ENCODE measurements at regions not wholly inside any gene's neighbourhood (a gene's known extent, or its start where the extent isn't known, plus 50 kb on each side); places are given as distances from the start of the nearest gene placed in this dataset.

- no peaks in the 10 kb centered on the region for H3K27me3 Mint-ChIP-seq
- no peak overlapping the region for H3K4me3 Mint-ChIP-seq
- H3K36me3 Mint-ChIP-seq (ENCODE audit: low read depth) = no peaks in the 10 kb centered on the region
- H3K9me3 Mint-ChIP-seq = peaks cover 3% of the 10 kb centered on the region
- TF ChIP-seq, protein P1, sequence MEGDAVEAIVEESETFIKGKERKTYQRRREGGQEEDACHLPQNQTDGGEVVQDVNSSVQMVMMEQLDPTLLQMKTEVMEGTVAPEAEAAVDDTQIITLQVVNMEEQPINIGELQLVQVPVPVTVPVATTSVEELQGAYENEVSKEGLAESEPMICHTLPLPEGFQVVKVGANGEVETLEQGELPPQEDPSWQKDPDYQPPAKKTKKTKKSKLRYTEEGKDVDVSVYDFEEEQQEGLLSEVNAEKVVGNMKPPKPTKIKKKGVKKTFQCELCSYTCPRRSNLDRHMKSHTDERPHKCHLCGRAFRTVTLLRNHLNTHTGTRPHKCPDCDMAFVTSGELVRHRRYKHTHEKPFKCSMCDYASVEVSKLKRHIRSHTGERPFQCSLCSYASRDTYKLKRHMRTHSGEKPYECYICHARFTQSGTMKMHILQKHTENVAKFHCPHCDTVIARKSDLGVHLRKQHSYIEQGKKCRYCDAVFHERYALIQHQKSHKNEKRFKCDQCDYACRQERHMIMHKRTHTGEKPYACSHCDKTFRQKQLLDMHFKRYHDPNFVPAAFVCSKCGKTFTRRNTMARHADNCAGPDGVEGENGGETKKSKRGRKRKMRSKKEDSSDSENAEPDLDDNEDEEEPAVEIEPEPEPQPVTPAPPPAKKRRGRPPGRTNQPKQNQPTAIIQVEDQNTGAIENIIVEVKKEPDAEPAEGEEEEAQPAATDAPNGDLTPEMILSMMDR (IDR thresholded peaks at IDR 0.05) = no peak
- Histone ChIP-seq H3K36me3 (ENCODE audit: insufficient read depth, low read length) (no peaks in the 10 kb centered on the region), H3K9me3 (ENCODE audit: control insufficient read depth in 1 of 2, insufficient read depth in 1 of 2, low read length in 2 of 2) (peaks cover 0 to 7% of the 10 kb centered on the region in 2 experiments), H3K4me1 (ENCODE audit: insufficient read depth, low read length) (no peaks in the 10 kb centered on the region), H3K27me3 (ENCODE audit: control insufficient read depth in 1 of 2, insufficient read depth in 2 of 2, low read length in 2 of 2) (no peaks in the 10 kb centered on the region), H3K27ac (ENCODE audit: low read depth in 1 of 2, low read length in 2 of 2) (no peak overlapping the region), H3K4me3 (ENCODE audit: low read length) (no peak overlapping the region)
- H3K4me1 Mint-ChIP-seq (ENCODE audit: low read depth) = no peaks in the 10 kb centered on the region
- ChIA-PET CTCF (no interaction called here), POLR2A (no interaction called here)
- intact Hi-C loops (cut with DNase I, micrococcal nuclease) = no loop called here
- DNase-seq = no peak
- H3K27ac Mint-ChIP-seq = no peak overlapping the region
- ATAC-seq (ENCODE audit: poor library complexity) = no peak
Observed at GRCh38 chr15:47139965-47140364, 577.3 kb upstream of the SEMA6D start.

DNA sequence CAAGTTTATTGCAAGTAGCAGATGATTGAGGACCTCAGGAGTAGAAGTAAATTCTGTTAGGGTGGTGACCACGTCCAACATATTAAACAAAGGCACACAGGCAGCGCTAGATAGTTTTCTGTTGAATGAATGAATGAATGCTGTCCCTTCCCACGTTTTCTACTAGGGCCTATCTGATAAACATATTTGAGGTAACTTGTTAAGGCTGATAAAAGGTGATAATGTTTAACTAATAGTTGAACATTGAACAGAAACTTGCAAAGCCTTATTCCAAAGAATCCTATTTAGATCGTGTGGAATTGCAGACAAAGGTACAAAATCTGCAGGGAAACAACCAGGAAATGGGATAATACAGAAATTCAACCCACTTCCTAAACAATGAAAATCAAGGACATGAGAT is 559.5 kb upstream of the SEMA6D start:
- peaks cover 2% of the 10 kb centered on the region for H3K9me3 Mint-ChIP-seq
- H3K4me3 ChIP-seq (ENCODE audit: low read length) = no peak overlapping the region
- H3K9me3 ChIP-seq (ENCODE audit: control insufficient read depth in 1 of 2, insufficient read depth in 1 of 2, low read length in 2 of 2) = peaks cover 0 to 4% of the 10 kb centered on the region in 2 experiments
- no peaks in the 10 kb centered on the region for H3K36me3 Mint-ChIP-seq (ENCODE audit: low read depth)
- ATAC-seq (ENCODE audit: poor library complexity) (no peak), DNase-seq (no peak)
- H3K36me3 ChIP-seq (ENCODE audit: insufficient read depth, low read length) = no peaks in the 10 kb centered on the region
- H3K27ac ChIP-seq (ENCODE audit: low read depth in 1 of 2, low read length in 2 of 2) = no peak overlapping the region
- no peaks in the 10 kb centered on the region for H3K4me1 Mint-ChIP-seq (ENCODE audit: low read depth)
- no peaks in the 10 kb centered on the region for H3K4me1 ChIP-seq (ENCODE audit: insufficient read depth, low read length)
- H3K4me3 Mint-ChIP-seq = no peak overlapping the region
- ChIA-PET POLR2A (no interaction called here), CTCF (no interaction called here)
- H3K27me3 ChIP-seq (ENCODE audit: control insufficient read depth in 1 of 2, insufficient read depth in 2 of 2, low read length in 2 of 2) = no peaks in the 10 kb centered on the region
- TF ChIP-seq, protein P1 (IDR thresholded peaks at IDR 0.05) = no peak
- H3K27me3 Mint-ChIP-seq = no peaks in the 10 kb centered on the region
- H3K27ac Mint-ChIP-seq = no peak overlapping the region
- intact Hi-C loops (cut with DNase I, micrococcal nuclease) = no loop called here

- intact Hi-C loops (cut with DNase I, micrococcal nuclease) = no loop called here
- Histone ChIP-seq H3K4me1 (ENCODE audit: insufficient read depth, low read length) (no peaks in the 10 kb centered on the region), H3K4me3 (ENCODE audit: low read length) (no peak overlapping the region), H3K9me3 (ENCODE audit: control insufficient read depth in 1 of 2, insufficient read depth in 1 of 2, low read length in 2 of 2) (peaks cover 0 to 4% of the 10 kb centered on the region in 2 experiments), H3K27ac (ENCODE audit: low read depth in 1 of 2, low read length in 2 of 2) (no peak overlapping the region), H3K27me3 (ENCODE audit: control insufficient read depth in 1 of 2, insufficient read depth in 2 of 2, low read length in 2 of 2) (no peaks in the 10 kb centered on the region), H3K36me3 (ENCODE audit: insufficient read depth, low read length) (no peaks in the 10 kb centered on the region)
- no peaks in the 10 kb centered on the region for H3K4me1 Mint-ChIP-seq (ENCODE audit: low read depth)
- H3K27ac Mint-ChIP-seq = no peak overlapping the region
- TF ChIP-seq, protein P1 (IDR thresholded peaks at IDR 0.05) = no peak
- peaks cover 5% of the 10 kb centered on the region for H3K9me3 Mint-ChIP-seq
- H3K27me3 Mint-ChIP-seq = no peaks in the 10 kb centered on the region
- no peak overlapping the region for H3K4me3 Mint-ChIP-seq
- H3K36me3 Mint-ChIP-seq (ENCODE audit: low read depth) = no peaks in the 10 kb centered on the region
- ChIA-PET CTCF (no interaction called here), POLR2A (no interaction called here)
- ATAC-seq (ENCODE audit: poor library complexity) (no peak), DNase-seq (no peak)
Observed at GRCh38 chr15:47158573-47158972, 558.7 kb upstream of the SEMA6D start.

Measured in CD4-positive, alpha-beta T cell (primary cell).